GM18520 (cell line): ENCODE measurements at regions not wholly inside any gene's neighbourhood (a gene's known extent, or its start where the extent isn't known, plus 50 kb on each side); places are given as distances from the start of the nearest gene placed in this dataset.
"Not testable (repeated sequence)": the region's sequence is repeated elsewhere in the genome, so short reads cannot be mapped to it uniquely, and the experiment has no call there.

Source experiments
- ATAC-seq: cut with Tn5 transposase; IDR thresholded peaks from one replicate; pipeline ENCODE4 v1.9.1; 2021; ENCODE audit not compliant: unreplicated experiment

DNA sequence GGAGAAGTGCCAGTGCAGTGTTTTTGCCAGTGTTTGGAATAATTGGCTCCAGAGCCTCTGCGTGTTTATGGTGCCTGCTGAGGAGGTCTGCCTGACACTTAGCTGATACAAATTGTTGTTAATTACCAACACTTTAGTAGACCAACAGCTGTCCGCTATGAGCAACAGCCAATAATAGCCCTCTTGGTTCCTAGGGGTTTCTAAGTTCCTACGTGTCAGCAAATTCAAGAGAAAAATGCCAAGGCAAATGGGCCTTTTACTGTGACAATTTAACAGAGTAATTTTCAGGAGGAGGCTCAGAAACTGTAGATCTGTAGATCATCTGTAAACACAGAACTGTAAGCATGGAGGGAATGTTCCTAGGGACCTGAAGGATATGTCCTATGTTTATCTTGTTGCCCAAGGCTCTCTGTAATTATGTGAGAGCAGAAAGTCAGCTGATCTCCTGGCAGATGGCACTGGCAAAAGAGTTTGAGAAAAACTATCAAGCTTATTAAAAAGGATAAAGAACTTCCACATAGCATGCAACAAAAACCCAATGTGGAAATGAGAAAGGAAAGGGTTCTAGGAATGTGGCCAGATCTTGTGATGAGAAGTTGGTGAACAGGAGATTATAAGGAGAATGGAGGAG, 157.7 kb downstream of the GJA1 start:
- no peak for ATAC-seq

GRCh38 chr6:121594053-121594452, 158.6 kb downstream of the GJA1 start:
- no peak for ATAC-seq

DNA sequence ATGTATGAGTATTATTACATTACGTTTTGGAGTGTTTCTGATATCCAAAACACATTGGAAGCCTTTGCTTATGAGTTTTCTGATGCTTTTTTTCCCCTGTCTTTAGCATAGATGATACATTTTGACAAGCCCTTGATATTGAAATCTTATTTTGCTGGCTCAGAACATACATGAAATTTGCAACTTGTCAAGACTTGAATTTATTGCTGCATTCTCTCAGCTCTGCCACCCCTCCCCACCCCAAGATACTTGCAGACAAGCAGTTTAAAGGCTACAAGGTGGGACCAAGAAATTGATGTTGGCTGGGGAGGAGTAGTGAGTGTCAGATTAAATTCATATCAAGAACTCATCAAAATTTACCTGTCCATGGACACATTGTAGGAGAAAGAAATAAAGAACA, 160.2 kb downstream of the GJA1 start:
- ATAC-seq: no peak

DNA sequence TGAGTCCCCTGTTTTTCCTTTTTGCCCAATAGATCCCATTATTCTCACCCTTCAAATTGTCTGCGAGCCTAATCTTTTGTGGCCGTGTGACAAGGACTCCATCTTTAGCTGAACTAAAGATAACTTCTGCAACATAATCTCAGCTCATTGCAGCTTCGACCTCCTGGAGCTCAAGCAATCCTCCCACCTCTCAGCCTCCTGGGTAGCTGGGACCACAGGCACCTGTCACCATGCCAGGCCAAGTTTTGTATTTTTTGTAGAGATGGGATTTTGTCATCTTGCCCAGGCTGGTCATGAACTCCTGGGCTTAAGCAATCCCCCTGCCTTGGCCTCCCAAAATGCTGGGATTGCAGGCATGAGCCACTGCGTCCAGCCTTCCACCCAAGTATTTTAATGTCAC, 161.0 kb downstream of the GJA1 start:
- no peak for ATAC-seq

DNA sequence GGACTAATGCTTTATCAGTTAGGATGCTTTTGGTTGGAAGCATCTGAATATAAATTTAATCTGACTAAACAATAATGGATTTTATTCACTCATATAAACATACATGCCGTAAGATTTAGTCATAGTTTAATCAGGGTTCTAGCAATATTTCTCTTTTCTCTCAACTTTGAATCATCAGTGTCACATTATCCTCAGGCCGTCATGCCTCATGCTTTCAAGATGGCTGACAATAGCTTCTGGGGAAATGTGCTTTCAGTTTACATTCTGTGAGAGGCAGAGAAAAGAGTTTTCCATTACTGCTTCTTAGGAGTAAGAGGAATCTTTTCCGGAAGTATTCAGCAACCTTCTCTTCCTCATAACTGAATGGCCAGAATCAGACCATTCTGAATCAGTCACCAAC, 162.2 kb downstream of the GJA1 start:
- ATAC-seq: no peak

GRCh38 chr6:121599331-121599730, 163.9 kb downstream of the GJA1 start:
- ATAC-seq: not testable (repeated sequence)

DNA sequence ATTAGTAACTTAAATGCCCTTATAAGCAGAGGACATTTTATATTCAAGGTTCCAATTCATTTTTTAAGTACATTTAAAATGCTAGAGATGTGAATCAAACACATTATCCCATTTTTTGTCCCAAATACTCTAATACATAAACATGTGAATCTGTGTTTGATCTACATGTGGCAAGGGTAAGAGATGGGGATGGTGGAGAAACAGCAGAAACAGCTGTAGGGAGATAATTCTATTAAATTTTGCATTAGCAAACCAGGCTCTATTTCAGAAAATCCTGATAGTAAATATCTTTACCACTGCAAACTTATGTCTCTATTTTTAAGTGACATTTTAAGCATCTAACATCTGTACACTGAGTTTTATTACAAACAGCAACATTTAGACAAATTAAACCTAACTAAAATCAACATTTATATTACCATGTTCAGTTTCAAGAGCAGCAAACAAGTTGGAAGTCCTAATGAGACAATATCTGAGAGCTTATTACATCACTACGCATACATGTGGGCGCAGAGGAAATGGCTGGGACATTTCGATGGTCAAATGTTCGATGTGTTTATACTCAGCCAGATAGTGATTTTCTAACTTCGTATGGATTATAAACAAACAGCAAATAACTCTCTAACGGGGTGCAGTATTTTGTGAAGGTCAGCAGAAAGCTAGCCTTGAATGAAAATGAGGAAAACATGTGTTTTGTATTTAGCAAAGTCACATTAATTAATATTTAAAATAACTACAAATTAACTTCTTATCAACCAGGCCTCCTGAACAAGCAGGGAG, 165.1 kb downstream of the GJA1 start:
- no peak for ATAC-seq

DNA sequence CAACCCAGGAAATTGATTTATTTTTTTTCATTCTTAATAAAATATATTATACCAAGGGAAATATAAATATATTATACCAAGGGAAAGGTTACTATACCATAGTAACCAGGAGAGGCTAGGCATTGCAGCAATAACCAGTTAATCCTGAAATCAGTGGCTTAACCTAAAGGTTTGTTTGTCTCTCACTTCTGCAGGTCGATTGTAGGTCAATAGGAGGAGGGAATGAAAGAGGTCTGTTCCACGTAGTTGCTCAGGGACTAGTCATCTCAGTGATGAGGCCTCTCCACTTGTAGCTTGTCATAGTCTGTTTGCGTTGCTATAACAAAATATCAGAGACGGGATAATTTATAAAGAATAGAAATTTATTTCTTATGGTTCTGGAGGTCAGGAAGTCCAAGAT, 168.0 kb downstream of the GJA1 start:
- ATAC-seq: no peak

DNA sequence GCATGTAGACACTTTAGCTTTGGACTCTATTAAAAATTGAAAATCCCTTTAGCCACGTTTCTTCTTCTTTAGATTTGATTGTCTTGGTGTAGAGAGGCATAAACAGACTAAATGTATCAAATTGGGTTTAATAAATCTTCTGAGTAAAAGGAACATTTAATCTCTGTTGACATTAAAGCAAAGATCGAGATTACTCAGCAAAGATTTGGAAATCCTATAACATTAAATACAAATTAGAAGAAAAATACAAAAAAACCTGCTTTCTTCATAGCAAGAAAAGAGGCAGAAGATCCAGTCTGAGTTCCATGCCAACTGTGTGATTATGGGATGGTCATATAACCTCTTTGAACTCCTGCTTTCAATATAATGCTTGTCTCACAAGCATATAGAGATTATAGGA, 172.3 kb downstream of the GJA1 start:
- ATAC-seq: no peak

DNA sequence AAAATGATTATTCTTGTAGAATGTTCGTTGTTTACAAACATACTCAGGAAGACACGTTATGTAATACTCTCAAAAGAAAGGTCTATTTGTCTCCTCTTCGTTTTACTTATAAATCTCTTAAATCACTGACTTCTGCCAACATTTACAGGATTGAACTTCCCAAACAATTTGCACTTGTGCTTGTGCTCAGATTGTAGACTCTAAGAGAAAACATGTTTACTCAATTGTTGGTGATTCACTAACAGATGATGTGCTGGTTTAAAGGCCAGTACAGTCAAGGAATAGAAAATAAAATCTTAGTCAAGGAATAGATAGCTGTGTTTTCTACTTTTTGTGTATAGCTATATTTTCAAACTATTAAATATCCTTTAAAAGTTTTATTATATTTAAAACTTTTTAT, 172.8 kb downstream of the GJA1 start:
- no peak for ATAC-seq

DNA sequence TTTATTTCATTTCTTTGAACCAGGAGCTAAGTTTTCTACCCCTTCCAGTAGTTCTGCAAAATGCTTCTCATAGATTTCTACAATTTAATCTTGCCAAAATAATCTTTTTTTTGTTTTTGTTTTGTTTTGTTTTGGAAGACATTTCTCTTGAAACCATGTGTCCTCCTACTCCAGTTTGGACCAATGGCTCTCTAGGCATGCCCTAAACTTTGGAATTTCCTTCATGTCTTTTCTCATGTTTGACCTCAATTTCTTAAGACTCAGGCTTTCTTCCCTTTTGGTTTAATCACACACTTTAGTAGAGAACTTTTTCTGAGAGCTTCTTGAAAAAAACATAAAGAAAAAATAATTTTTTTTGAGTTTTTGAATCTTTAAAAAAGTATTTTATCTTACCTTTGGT, 173.8 kb downstream of the GJA1 start:
- no peak for ATAC-seq

DNA sequence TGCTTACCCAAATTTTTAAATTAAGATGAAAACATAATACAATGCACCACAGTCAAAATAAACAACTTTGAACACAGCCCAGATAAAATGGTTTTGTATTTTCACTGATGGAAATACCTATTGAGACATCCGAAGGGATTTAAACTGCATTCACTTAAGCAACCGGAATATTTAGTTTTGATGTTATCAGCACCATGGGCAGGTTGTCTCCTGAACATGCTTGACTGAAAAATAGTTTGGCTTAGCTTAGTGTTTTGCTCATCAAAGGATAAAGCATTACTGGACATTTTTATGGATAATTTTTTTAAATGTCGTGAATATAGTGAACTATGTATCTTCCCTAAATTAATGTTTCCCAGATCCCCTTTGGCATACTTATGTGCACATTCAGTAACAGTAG, 177.5 kb downstream of the GJA1 start:
- ATAC-seq: no peak

GRCh38 chr6:121614115-121614514, 178.7 kb downstream of the GJA1 start:
- ATAC-seq: no peak

DNA sequence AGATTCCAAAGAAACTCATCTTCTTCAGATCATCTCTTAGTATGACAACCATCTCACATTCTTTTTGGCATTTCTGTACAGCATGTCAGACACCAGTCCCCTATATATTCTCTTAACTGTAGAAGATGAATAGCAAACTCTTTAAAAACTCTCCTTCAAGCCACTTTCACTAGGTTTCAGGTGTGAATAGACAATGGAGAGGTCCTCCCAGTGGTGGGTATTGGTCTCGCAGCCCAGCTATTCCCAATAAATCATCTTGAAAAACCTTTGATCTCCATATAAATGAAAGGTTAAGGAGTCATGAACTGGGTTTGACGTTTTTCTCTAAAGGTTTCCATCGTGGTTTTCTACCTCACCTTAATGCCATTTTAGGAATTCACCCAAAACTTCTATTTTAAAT, 180.0 kb downstream of the GJA1 start:
- ATAC-seq: no peak

GRCh38 chr6:121616406-121616805, 181.0 kb downstream of the GJA1 start:
- no peak for ATAC-seq

- ATAC-seq: no peak
Measured at GRCh38 chr6:121617388-121617787, 181.9 kb downstream of the GJA1 start.

DNA sequence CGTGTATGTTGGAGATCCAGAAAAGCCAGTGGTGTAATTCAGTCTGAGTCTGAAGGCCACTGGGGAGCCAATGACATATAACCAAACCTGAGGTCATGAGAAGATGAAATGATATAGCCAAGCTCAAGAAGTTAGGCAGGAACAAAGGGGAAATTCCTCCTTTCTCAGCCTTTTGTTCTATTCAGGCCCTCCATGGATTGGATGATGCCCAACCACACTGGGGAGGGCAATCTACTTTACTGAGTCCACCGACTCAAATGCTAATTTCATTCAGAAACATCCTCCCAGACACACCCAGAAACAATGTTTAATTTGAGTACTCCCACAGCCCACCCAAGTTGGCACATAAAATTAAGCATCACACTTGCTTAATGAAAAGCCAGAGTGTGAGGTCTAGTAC, 183.6 kb downstream of the GJA1 start:
- no peak for ATAC-seq

- ATAC-seq: no peak
Measured at GRCh38 chr6:121619987-121620740, 184.7 kb downstream of the GJA1 start.

DNA sequence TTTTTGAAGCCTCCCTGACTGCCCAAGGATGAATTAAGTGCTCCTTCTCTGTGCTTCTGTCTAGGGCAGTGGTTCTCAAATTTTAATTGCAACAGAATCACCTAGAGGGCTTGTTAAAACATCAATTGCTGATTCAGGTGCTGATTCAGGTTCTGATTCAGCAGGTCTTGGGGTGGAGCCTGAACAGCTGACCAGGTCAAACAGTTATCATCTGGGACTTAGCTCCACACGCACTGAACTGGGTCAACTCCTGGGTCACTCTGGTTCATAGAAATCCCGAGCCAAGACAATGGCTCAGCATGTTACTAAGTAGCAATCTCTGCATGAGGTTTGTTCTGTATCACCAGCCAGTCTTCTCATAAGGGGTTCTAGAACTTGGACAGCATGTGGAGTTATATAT, 192.3 kb downstream of the GJA1 start:
- no peak for ATAC-seq

DNA sequence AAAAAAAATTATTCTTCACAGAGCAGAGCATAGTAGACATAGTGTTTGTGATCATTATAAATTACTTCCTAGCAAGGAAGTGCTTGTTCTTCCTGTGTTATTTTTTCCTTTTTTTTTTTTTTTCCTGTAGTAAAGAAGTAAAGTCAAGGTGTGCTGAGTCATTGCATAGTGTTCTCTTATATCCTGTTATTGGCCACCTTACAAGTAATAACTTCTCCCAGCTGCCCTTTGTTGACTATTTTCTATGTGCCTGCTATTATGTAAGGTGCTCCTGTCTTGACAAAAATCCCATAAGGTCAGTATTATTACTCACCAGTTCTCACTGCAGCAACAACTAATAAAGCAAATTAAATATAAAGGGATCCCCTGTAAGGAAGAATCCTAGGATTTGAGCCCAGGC, 195.3 kb downstream of the GJA1 start:
- ATAC-seq: no peak

DNA sequence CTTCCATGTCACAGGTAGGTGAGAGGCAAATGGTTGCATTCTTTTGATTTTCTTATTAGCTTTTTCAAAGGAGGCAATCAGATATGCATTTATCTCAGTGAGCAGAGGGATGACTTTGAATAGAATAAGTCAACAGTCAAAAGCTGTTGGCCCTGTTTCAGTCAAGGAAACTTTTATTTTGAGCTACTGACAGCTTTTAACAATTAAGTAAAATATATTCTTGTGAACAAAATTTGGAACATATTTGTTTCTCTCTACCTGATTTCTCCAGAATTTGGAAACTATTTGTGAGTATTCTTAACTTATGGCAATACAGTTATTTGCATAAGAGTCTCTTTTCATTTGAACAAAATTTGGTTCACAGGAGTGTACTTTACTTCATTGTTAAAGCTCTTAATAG, 196.3 kb downstream of the GJA1 start:
- ATAC-seq: not testable (repeated sequence)

DNA sequence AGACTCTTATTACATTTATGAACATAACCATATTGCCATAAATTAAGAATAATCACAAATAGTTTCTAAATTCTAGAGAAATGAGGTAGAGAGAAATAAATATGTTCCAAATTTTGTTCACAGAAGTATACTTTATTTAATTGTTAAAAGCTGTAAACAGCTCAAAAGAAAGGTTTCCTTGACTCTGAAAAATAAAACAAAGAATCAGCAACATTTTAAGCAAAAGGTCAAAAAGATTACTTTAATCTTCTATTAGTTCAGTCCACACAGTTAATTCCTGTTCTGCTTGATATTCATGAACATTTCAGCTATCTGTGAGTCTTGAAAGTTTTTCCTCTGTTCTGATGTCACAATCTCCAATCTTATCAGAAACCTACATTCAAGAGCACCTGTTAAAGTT, 197.9 kb downstream of the GJA1 start:
- no peak for ATAC-seq
